Neural cell (in vitro differentiated cells): ENCODE measurements at regions not wholly inside any gene's neighbourhood (a gene's known extent, or its start where the extent isn't known, plus 50 kb on each side); places are given as distances from the start of the nearest gene placed in this dataset.

Source experiments
- EP300 ChIP-seq: fragments of 450-650 bp; conservative IDR thresholded peaks from 2 replicates; pipeline ENCODE4 v1.6.1; 2014; ENCODE audit warnings: antibody characterized with exemption, mild to moderate bottlenecking, moderate library complexity; ENCODE audit not compliant: poor library complexity, severe bottlenecking
- EZH2 ChIP-seq: fragments of 200-600, 300-800 bp; shearing (Covaris generic), sonication (generic); IDR thresholded peaks from 2 replicates; pipeline ENCODE4 v1.6.1; 2014; ENCODE audit warnings: antibody characterized with exemption, low read length, borderline replicate concordance, mild to moderate bottlenecking; ENCODE audit not compliant: insufficient read depth, poor library complexity, severe bottlenecking
- MXI1 ChIP-seq: fragments of 450-650 bp; conservative IDR thresholded peaks from 2 replicates; pipeline ENCODE4 v1.6.1; 2014; ENCODE audit warnings: antibody characterized with exemption, mild to moderate bottlenecking; ENCODE audit not compliant: poor library complexity, severe bottlenecking
- POLR2AphosphoS5 ChIP-seq: IDR thresholded peaks from 2 replicates; pipeline ENCODE4 v1.6.1; 2012
- RAD21 ChIP-seq: fragments of 450-650 bp; conservative IDR thresholded peaks from 2 replicates; pipeline ENCODE4 v1.6.1; 2014; ENCODE audit warnings: antibody characterized with exemption, mild to moderate bottlenecking, moderate library complexity
- REST ChIP-seq: IDR thresholded peaks from 2 replicates; pipeline ENCODE4 v1.6.1; 2012; ENCODE audit warnings: borderline replicate concordance
- SMC3 ChIP-seq: fragments of 450-650 bp; conservative IDR thresholded peaks from 2 replicates; pipeline ENCODE4 v1.6.1; 2014; ENCODE audit warnings: antibody characterized with exemption, mild to moderate bottlenecking, moderate library complexity; ENCODE audit not compliant: poor library complexity
- TAF1 ChIP-seq: IDR thresholded peaks from 2 replicates; pipeline ENCODE4 v1.6.1; 2012; ENCODE audit warnings: low read depth
- TF ChIP-seq, protein P1 (sequence below): fragments of 450-650 bp; IDR thresholded peaks from 2 replicates; pipeline ENCODE4 v1.5.1; 2014; ENCODE audit warnings: antibody characterized with exemption, mild to moderate bottlenecking, moderate library complexity; ENCODE audit not compliant: poor library complexity, severe bottlenecking

DNA sequence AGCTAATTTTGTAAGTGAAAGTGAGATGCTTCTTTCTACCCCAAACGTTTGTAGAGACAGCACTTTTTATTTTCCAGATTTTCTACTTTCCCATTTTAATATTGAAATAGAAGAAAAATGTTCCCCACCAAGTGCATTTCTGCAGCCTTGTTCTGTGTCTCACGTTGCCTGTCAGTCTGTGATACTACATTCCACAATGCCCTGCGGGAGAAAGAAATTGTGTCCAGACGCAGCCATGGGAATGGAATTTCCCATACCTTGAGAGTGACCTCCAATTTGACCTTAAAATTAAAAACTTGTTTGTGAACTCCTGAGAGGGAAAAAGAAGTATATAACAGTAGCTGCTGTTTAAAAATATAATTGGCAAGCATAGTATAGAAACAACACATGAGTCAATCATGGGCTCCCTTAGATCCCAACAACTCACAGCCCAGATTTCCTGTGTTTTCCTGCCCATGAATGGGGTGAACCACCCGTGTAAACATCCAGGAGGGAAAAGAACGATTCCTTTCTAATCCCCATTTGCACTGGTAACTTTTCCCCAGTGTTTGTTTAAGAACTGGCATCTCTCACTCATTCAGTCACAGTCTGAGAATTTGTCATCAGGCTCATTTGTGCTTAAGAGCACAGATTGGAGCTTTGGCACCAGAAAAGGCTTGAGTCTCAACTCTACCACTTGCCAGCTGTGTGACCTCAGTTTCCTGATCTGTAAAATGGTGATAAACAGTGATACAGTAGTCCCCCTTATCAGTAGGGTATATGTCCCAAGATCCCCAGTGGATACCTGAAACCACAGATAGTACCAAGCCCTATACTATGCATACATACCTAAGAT is 166.1 kb upstream of the ZNF521 start:
- TF ChIP-seq EZH2, result no peak
- no peak for TF ChIP-seq EP300
- no peak for TF ChIP-seq POLR2AphosphoS5
- TF ChIP-seq, protein P1, sequence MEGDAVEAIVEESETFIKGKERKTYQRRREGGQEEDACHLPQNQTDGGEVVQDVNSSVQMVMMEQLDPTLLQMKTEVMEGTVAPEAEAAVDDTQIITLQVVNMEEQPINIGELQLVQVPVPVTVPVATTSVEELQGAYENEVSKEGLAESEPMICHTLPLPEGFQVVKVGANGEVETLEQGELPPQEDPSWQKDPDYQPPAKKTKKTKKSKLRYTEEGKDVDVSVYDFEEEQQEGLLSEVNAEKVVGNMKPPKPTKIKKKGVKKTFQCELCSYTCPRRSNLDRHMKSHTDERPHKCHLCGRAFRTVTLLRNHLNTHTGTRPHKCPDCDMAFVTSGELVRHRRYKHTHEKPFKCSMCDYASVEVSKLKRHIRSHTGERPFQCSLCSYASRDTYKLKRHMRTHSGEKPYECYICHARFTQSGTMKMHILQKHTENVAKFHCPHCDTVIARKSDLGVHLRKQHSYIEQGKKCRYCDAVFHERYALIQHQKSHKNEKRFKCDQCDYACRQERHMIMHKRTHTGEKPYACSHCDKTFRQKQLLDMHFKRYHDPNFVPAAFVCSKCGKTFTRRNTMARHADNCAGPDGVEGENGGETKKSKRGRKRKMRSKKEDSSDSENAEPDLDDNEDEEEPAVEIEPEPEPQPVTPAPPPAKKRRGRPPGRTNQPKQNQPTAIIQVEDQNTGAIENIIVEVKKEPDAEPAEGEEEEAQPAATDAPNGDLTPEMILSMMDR, result no peak
- TF ChIP-seq RAD21, result no peak
- no peak for TF ChIP-seq TAF1
- no peak for TF ChIP-seq REST
- TF ChIP-seq MXI1, result no peak
- no peak for TF ChIP-seq SMC3
